Right atrium auricular region (tissue), 2 donors: ENCODE measurements at regions not wholly inside any gene's neighbourhood (a gene's known extent, or its start where the extent isn't known, plus 50 kb on each side); places are given as distances from the start of the nearest gene placed in this dataset.

Experiments
- DNase-seq: peaks from one replicate; pipeline ENCODE4 v3.0.0-alpha.2; 2019; ENCODE audit warnings: low spot score
- H3K27ac ChIP-seq, 2 donors: fragments of 200-600 bp; sonication (generic); 1 replicate in 1 of 2; 2 replicates in 1 of 2; pipeline ENCODE4 v1.5.1; 2016 to 2019
- H3K27me3 ChIP-seq, 2 donors: fragments of 200-600 bp; sonication (generic); one replicate each; pipeline versions ENCODE4 v1.5.1 to v1.6.0; 2017 to 2019
- H3K36me3 ChIP-seq: fragments of 200-600 bp; sonication (generic); one replicate; pipeline ENCODE4 v1.5.1; 2016
- H3K4me1 ChIP-seq, 2 donors: fragments of 200-600 bp; sonication (generic); one replicate each; pipeline versions ENCODE4 v1.5.1 to v1.6.0; 2017 to 2019
- H3K4me3 ChIP-seq, 2 donors: fragments of 200-600 bp; sonication (generic); 1 replicate in 1 of 2; 2 replicates in 1 of 2; pipeline ENCODE4 v1.5.1; 2017 to 2019; ENCODE audit warnings: mild to moderate bottlenecking in 1 of 2, moderate library complexity in 1 of 2
- H3K9me3 ChIP-seq, 2 donors: fragments of 200-600 bp; sonication (generic); one replicate each; pipeline ENCODE4 v1.5.1; 2019
- CTCF ChIP-seq, 2 donors: fragments of 200-600 bp; sonication (generic); IDR thresholded peaks; one replicate each; pipeline ENCODE4 v1.5.1; 2019; ENCODE audit warnings: antibody characterized with exemption in 2 of 2

GRCh38 chr11:15794361-15795150 is 561.8 kb downstream of the SOX6 start:
- no peaks in the 10 kb centered on the region for H3K4me1 ChIP-seq
- no peak for DNase-seq
- H3K27me3 ChIP-seq = no peaks in the 10 kb centered on the region
- no peak overlapping the region for H3K4me3 ChIP-seq
- H3K27ac ChIP-seq = no peak overlapping the region
- TF ChIP-seq CTCF (IDR thresholded peaks at IDR 0.05) = no peak
- H3K9me3 ChIP-seq = peaks cover 0 to 7% of the 10 kb centered on the region in 2 donors
- H3K36me3 ChIP-seq = no peaks in the 10 kb centered on the region

- no peak for DNase-seq
- Histone ChIP-seq H3K36me3 (no peaks in the 10 kb centered on the region), H3K4me1 (no peaks in the 10 kb centered on the region), H3K4me3 (no peak overlapping the region), H3K9me3 (peaks cover 0 to 7% of the 10 kb centered on the region in 2 donors), H3K27me3 (no peaks in the 10 kb centered on the region), H3K27ac (no peak overlapping the region)
- TF ChIP-seq CTCF (IDR thresholded peaks at IDR 0.05) = no peak
Observed at GRCh38 chr11:15795378-15795777, 561.0 kb downstream of the SOX6 start.

- no peaks in the 10 kb centered on the region for H3K9me3 ChIP-seq
- H3K4me3 ChIP-seq = no peak overlapping the region
- H3K27ac ChIP-seq = peak overlapping the region in 1 of 2 donors; percentile 42
- TF ChIP-seq CTCF (IDR thresholded peaks at IDR 0.05) = no peak
- peak; percentile 64 for DNase-seq
- H3K36me3 ChIP-seq = no peaks in the 10 kb centered on the region
- H3K27me3 ChIP-seq = no peaks in the 10 kb centered on the region
- H3K4me1 ChIP-seq = no peaks in the 10 kb centered on the region
Observed at GRCh38 chr11:15800111-15800800, 556.1 kb downstream of the SOX6 start.

- Histone ChIP-seq H3K9me3 (no peaks in the 10 kb centered on the region), H3K27ac (no peak overlapping the region), H3K4me1 (no peaks in the 10 kb centered on the region), H3K36me3 (no peaks in the 10 kb centered on the region), H3K4me3 (no peak overlapping the region), H3K27me3 (no peaks in the 10 kb centered on the region)
- TF ChIP-seq CTCF (IDR thresholded peaks at IDR 0.05) = no peak
- DNase-seq = no peak
Observed at GRCh38 chr11:15801126-15801525, 555.2 kb downstream of the SOX6 start.

GRCh38 chr11:15801616-15802015 is 554.7 kb downstream of the SOX6 start:
- Histone ChIP-seq H3K27ac (no peak overlapping the region), H3K4me3 (no peak overlapping the region), H3K36me3 (no peaks in the 10 kb centered on the region), H3K27me3 (no peaks in the 10 kb centered on the region), H3K9me3 (no peaks in the 10 kb centered on the region), H3K4me1 (no peaks in the 10 kb centered on the region)
- TF ChIP-seq CTCF (IDR thresholded peaks at IDR 0.05) = no peak
- DNase-seq = no peak
